Ascending aorta (tissue), 2 donors: ENCODE measurements at regions not wholly inside any gene's neighbourhood (a gene's known extent, or its start where the extent isn't known, plus 50 kb on each side); places are given as distances from the start of the nearest gene placed in this dataset.

Experiments used
- DNase-seq, 2 donors: peaks; one replicate each; pipeline ENCODE4 v3.0.0-alpha.2; 2019; ENCODE audit warnings: low spot score in 2 of 2
- H3K27ac ChIP-seq, 2 donors: fragments of 200-600 bp; sonication (generic); one replicate each; pipeline ENCODE4 v1.5.1; 2016 to 2017; ENCODE audit warnings: mild to moderate bottlenecking in 1 of 2
- H3K27me3 ChIP-seq: fragments of 200-600 bp; sonication (generic); one replicate; pipeline ENCODE4 v1.5.1; 2017
- H3K36me3 ChIP-seq, 2 donors: fragments of 200-600 bp; sonication (generic); one replicate each; pipeline ENCODE4 v1.5.1; 2016
- H3K4me1 ChIP-seq, 2 donors: fragments of 200-600 bp; sonication (generic); one replicate each; pipeline ENCODE4 v1.5.1; 2016 to 2017; ENCODE audit warnings: mild to moderate bottlenecking in 1 of 2
- H3K4me3 ChIP-seq, 2 donors: fragments of 200-600 bp; sonication (generic); one replicate each; pipeline ENCODE4 v1.5.1; 2016 to 2017; ENCODE audit warnings: mild to moderate bottlenecking in 1 of 2
- H3K9me3 ChIP-seq, 2 donors: fragments of 200-600 bp; sonication (generic); one replicate each; pipeline ENCODE4 v1.5.1; 2016
- intact Hi-C: fragments of 100-400 bp; cut with DNase I; formaldehyde crosslinking; loops from one replicate; pipeline ENCODE4 v1.15.1; 2023
- TF ChIP-seq, protein P1 (sequence below), 3 experiments: fragments of 200-600 bp in 2 of 3; fragments of 450-650 bp in 1 of 3; sonication (generic) in 2 of 3; IDR thresholded peaks; one replicate each; pipeline ENCODE4 v1.5.1; 2016 to 2019; ENCODE audit warnings: antibody characterized with exemption in 3 of 3, mild to moderate bottlenecking in 1 of 3, moderate library complexity in 1 of 3

DNA sequence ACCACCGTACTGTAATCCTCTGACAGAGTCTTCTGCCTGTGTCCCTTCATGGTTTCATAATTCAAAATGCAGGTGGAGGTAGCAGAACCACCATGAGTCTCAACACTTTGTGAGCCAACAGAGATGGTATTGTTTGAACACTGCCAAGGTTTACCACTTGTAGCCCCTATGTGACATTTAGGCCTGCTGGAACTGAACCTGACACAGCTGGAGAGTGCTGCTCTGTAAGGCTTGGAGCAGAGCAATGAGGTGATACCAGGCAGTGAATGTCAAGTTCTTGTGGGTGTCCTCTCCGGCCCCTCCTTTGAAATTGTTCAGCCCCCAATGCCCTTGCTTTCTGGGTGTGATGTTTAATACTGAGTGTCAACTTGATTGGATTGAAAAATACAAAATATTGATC lies 1042.9 kb downstream of the ARAP2 start:
- Histone ChIP-seq H3K27me3 (no peaks in the 10 kb centered on the region), H3K9me3 (no peaks in the 10 kb centered on the region), H3K4me1 (no peaks in the 10 kb centered on the region), H3K4me3 (no peak overlapping the region), H3K27ac (no peak overlapping the region), H3K36me3 (no peaks in the 10 kb centered on the region)
- TF ChIP-seq, protein P1, sequence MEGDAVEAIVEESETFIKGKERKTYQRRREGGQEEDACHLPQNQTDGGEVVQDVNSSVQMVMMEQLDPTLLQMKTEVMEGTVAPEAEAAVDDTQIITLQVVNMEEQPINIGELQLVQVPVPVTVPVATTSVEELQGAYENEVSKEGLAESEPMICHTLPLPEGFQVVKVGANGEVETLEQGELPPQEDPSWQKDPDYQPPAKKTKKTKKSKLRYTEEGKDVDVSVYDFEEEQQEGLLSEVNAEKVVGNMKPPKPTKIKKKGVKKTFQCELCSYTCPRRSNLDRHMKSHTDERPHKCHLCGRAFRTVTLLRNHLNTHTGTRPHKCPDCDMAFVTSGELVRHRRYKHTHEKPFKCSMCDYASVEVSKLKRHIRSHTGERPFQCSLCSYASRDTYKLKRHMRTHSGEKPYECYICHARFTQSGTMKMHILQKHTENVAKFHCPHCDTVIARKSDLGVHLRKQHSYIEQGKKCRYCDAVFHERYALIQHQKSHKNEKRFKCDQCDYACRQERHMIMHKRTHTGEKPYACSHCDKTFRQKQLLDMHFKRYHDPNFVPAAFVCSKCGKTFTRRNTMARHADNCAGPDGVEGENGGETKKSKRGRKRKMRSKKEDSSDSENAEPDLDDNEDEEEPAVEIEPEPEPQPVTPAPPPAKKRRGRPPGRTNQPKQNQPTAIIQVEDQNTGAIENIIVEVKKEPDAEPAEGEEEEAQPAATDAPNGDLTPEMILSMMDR (IDR thresholded peaks at IDR 0.05): no peak
- no peak for DNase-seq
- intact Hi-C loops: no loop called here

GRCh38 chr4:35216636-35217035 lies 1027.7 kb downstream of the ARAP2 start:
- H3K27ac ChIP-seq: no peak overlapping the region
- DNase-seq: no peak
- no peak overlapping the region for H3K4me3 ChIP-seq
- H3K27me3 ChIP-seq: no peaks in the 10 kb centered on the region
- H3K9me3 ChIP-seq: no peaks in the 10 kb centered on the region
- no peaks in the 10 kb centered on the region for H3K36me3 ChIP-seq
- no peaks in the 10 kb centered on the region for H3K4me1 ChIP-seq
- intact Hi-C loops: no loop called here
- TF ChIP-seq, protein P1 (IDR thresholded peaks at IDR 0.05): no peak

- no peaks in the 10 kb centered on the region for H3K27me3 ChIP-seq
- intact Hi-C loops: no loop called here
- DNase-seq: no peak
- H3K27ac ChIP-seq: no peak overlapping the region
- H3K36me3 ChIP-seq: no peaks in the 10 kb centered on the region
- H3K9me3 ChIP-seq: no peaks in the 10 kb centered on the region
- H3K4me1 ChIP-seq: no peaks in the 10 kb centered on the region
- TF ChIP-seq, protein P1 (IDR thresholded peaks at IDR 0.05): no peak
- H3K4me3 ChIP-seq: no peak overlapping the region
These were observed 1027.0 kb downstream of the ARAP2 start for GRCh38 chr4:35217331-35217730.

- TF ChIP-seq, protein P1 (IDR thresholded peaks at IDR 0.05): no peak
- DNase-seq: no peak
- no peaks in the 10 kb centered on the region for H3K27me3 ChIP-seq
- no peaks in the 10 kb centered on the region for H3K36me3 ChIP-seq
- H3K9me3 ChIP-seq: no peaks in the 10 kb centered on the region
- H3K27ac ChIP-seq: no peak overlapping the region
- no peaks in the 10 kb centered on the region for H3K4me1 ChIP-seq
- no peak overlapping the region for H3K4me3 ChIP-seq
- intact Hi-C loops: loop anchor here (2.0 kb wide), 1 partner anchor 58 kb away; no protein-coding TSS in a partner anchor
These were observed 1016.0 kb downstream of the ARAP2 start for GRCh38 chr4:35228313-35228712.

DNA sequence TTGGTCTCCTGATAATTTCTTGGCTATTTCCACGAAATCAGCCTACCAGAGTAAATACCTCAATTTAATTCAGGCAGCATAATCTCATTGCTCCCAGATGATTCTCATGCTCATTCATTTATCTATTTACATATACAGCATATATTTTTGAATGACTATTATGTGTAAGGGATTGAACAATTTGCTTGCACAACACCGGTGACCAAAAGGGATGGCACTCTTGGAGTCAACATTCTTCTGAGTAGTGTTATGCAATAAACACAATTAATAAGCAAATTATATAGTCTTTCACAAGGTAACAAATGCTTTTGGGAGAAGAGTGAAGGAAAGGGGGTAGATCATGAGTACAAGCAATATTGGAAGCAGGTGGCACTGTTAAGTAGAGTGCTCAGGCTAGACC lies 1015.3 kb downstream of the ARAP2 start:
- TF ChIP-seq, protein P1 (IDR thresholded peaks at IDR 0.05): no peak
- DNase-seq: no peak
- Histone ChIP-seq H3K36me3 (no peaks in the 10 kb centered on the region), H3K9me3 (no peaks in the 10 kb centered on the region), H3K4me1 (no peaks in the 10 kb centered on the region), H3K4me3 (no peak overlapping the region), H3K27me3 (no peaks in the 10 kb centered on the region), H3K27ac (no peak overlapping the region)
- intact Hi-C loops: loop anchor here (2.0 kb wide), 1 partner anchor 58 kb away; no protein-coding TSS in a partner anchor

- no peaks in the 10 kb centered on the region for H3K4me1 ChIP-seq
- no peaks in the 10 kb centered on the region for H3K27me3 ChIP-seq
- no peaks in the 10 kb centered on the region for H3K36me3 ChIP-seq
- H3K27ac ChIP-seq: no peak overlapping the region
- no peak for DNase-seq
- H3K9me3 ChIP-seq: peaks cover 0 to 3% of the 10 kb centered on the region in 2 donors
- TF ChIP-seq, protein P1 (IDR thresholded peaks at IDR 0.05): no peak
- H3K4me3 ChIP-seq: no peak overlapping the region
- intact Hi-C loops: no loop called here
These were observed 1006.4 kb downstream of the ARAP2 start for GRCh38 chr4:35237924-35238323.
